Pancreas (tissue), 10 donors: ENCODE measurements at regions not wholly inside any gene's neighbourhood (a gene's known extent, or its start where the extent isn't known, plus 50 kb on each side); places are given as distances from the start of the nearest gene placed in this dataset.

Experiments used
- ATAC-seq, 4 donors: fragments of 200-7000 bp; cut with Tn5 transposase; one replicate each; pipeline versions ENCODE4 v1.8.0 to v1.9.1; 2020; ENCODE audit warnings: mild to moderate bottlenecking in 4 of 4, moderate library complexity in 4 of 4
- DNase-seq, 6 donors: peaks; one replicate each; pipeline ENCODE4 v3.0.0-alpha.2; 2020
- FAIRE-seq: peaks from 2 replicates; lab custom pipeline; 2012; peaks lifted over from hg19 to GRCh38; lab: Jason Lieb, UNC
- H3K27ac ChIP-seq, 4 donors: fragments of 200-600 bp; sonication (generic); 1 replicate in 3 of 4; 2 replicates in 1 of 4; pipeline versions ENCODE4 v1.5.0 to v1.8.0; 2020
- H3K27me3 ChIP-seq, 4 donors: fragments of 200-600 bp; one replicate each; pipeline ENCODE4 v1.8.0; 2021
- H3K36me3 ChIP-seq, 3 donors: fragments of 200-600 bp; sonication (generic) in 1 of 3; one replicate each; pipeline versions ENCODE4 v1.5.0 to v1.8.0; 2020 to 2021
- H3K4me1 ChIP-seq, 3 donors: fragments of 200-600 bp; one replicate each; pipeline ENCODE4 v1.8.0; 2021
- H3K4me3 ChIP-seq, 4 donors: fragments of 200-600 bp; sonication (generic) in 2 of 4; one replicate each; pipeline versions ENCODE4 v1.5.0 to v1.8.0; 2020 to 2021
- H3K9me3 ChIP-seq, 4 donors: fragments of 200-600 bp; one replicate each; pipeline ENCODE4 v1.8.0; 2021
- WGBS, 2 donors: extraction: QIAGEN DNeasy Blood & Tissue Kit; methylation state at CpG; one replicate each; pipeline ENCODE4 v1.1.7; 2013; 5-methylcytosine and 5-hydroxymethylcytosine counted together
- intact Hi-C, 3 donors: fragments of 100-400 bp; cut with DNase I; formaldehyde crosslinking; loops; one replicate each; pipeline versions ENCODE4 v1.11.1 to v1.14.2; 2022
- TF ChIP-seq, protein P1 (sequence below), 4 donors: fragments of 200-600 bp; sonication (generic) in 3 of 4; IDR thresholded peaks; one replicate each; pipeline versions ENCODE4 v1.5.0 to v1.8.0; 2021; ENCODE audit warnings: antibody characterized with exemption in 4 of 4
- donor health status: healthy with polysubstance abuse.
- donor health status: DM: no; HTN: no; CAD: no; lungs with moderate emphysema.
- donor health status: DM: no; HTN: no; CAD: no.
- donor health status: control.
- donor health status: control.
- donor health status: Bipolar disorder and iron deficiency.
- donor health status: DM: yes; HTN: yes; CAD: no.
- donor health status: DM: no; HTN: no; CAD: no.
- donor health status: DM: no; HTN: no; CAD: no.
- donor health status: DM: yes; HTN: yes; CAD: no.

DNA sequence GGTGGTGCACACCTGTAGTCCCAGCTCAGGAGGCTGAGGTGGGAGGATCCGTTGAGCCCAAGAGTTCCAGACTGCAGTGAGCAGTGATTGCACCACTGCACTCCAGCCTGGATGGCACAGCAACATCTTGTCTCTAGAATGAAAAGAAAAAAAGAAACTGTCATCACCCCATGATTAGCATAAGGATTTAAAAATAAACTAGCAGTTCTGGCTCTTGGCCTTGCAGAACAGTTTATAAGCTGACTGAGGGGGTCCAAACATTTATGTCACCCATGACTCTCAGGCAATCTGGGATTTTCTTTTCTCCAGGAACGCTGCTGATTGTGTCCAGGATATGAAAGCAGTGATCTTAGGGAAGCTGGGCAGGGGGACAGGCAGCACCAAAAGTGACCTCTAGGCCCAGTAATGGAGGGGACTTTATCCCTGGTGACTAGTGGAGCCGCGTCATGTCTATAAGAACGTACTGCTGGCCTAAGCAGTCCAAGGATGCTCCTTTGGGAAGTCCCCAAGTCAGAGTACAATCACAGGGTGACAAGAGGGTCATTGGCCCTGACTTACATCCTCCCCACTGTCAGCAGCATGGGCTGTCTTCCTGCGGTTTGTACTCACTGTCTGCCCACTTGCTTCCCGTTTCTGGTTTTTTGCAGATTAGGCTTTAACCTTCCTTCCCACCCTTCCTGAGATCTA lies 177.4 kb downstream of the ARHGAP12 start:
- H3K36me3 ChIP-seq: no peaks in the 10 kb centered on the region
- H3K4me3 ChIP-seq: no peak overlapping the region
- H3K9me3 ChIP-seq: no peaks in the 10 kb centered on the region
- H3K27me3 ChIP-seq: no peaks in the 10 kb centered on the region
- peaks cover 23 to 40% (median 26%) of the 10 kb centered on the region in 3 donors for H3K4me1 ChIP-seq
- ATAC-seq (peak in 2 of 4 donors; percentile 2 to 24), DNase-seq (no peak), FAIRE-seq (no peak)
- intact Hi-C loops: no loop called here
- TF ChIP-seq, protein P1, sequence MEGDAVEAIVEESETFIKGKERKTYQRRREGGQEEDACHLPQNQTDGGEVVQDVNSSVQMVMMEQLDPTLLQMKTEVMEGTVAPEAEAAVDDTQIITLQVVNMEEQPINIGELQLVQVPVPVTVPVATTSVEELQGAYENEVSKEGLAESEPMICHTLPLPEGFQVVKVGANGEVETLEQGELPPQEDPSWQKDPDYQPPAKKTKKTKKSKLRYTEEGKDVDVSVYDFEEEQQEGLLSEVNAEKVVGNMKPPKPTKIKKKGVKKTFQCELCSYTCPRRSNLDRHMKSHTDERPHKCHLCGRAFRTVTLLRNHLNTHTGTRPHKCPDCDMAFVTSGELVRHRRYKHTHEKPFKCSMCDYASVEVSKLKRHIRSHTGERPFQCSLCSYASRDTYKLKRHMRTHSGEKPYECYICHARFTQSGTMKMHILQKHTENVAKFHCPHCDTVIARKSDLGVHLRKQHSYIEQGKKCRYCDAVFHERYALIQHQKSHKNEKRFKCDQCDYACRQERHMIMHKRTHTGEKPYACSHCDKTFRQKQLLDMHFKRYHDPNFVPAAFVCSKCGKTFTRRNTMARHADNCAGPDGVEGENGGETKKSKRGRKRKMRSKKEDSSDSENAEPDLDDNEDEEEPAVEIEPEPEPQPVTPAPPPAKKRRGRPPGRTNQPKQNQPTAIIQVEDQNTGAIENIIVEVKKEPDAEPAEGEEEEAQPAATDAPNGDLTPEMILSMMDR (IDR thresholded peaks at IDR 0.05): no peak
- 78 to 81% methylated on average over 7 of the region's 7 CpGs for WGBS, 2 donors
- peak overlapping the region in 2 of 4 donors; percentile 59 to 83 for H3K27ac ChIP-seq

DNA sequence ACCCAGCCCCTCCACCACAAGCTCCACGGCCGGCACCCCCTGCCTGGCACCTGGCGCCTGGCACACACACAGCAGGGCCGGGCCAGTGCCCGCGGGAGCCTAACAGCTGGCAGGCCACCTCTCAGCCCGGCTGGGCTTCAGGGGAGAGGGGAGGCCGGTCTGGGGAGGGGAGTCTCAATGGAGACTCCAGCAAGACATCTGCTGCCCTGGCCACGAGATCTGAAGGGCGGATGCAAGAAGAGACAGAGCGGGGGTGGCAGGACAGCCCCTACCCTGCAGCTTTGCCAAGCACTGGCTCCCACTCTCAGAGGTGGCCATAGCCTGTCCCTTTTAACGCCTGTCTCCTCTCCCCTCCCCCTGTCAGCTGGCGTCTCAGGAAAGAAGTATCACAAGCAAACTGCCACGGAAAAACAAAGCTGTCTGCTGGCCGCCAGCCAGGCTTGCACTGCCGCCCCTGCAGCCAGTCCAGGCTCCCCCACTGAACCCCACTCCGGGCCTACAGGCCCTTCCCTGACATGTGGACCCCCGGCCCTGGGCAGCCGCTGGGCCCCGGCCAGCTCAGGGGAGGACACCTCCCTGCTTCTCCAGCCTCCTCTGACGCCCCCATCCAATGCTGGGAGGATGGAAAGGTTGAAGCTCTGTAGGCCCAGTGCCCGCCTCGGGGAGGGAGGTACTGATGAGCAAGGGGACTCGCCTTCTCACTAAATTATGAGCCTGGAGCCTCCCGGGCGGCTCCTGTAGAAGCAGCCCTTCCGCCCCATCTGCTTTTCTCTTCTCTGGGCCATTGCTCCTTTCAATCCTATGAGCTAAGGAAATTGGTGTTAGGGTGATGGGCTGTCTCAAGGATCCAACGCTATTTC lies 178.4 kb downstream of the ARHGAP12 start:
- ATAC-seq: peak; percentile 82 to 92 (median 88)
- intact Hi-C loops: no loop called here
- H3K27ac ChIP-seq: peak overlapping the region; percentile 58 to 83 (median 68)

DNA sequence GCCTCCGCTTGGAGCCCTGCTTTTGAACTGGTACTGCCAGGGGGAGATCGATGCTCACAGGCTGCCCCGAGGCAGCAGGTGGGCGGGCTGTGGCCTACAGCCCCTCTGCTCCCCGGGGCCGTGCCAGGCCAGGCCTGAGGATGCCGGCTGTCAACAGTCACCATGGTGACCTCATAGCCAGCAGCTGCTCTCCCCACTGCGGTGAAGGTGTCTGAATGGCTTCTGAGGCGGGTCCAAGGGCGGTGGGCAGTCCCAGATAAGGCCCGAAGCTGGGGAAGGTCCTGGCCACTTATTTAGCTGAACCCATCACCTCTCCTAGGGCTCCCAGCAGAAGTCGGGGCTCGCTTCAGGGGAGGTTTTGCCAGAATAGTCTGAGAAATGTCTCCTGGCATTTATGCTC lies 179.3 kb downstream of the ARHGAP12 start:
- FAIRE-seq (no peak), DNase-seq (peak in 3 of 6 donors; percentile 61 to 69 (median 66)), ATAC-seq (peak; percentile 59 to 77 (median 74))
- H3K4me1 ChIP-seq: peaks cover 15 to 24% (median 15%) of the 10 kb centered on the region in 3 donors
- H3K27ac ChIP-seq: peak overlapping the region; percentile 58 to 83 (median 68)
- no peaks in the 10 kb centered on the region for H3K36me3 ChIP-seq
- intact Hi-C loops: no loop called here
- H3K4me3 ChIP-seq: no peak overlapping the region
- no peaks in the 10 kb centered on the region for H3K9me3 ChIP-seq
- 53 to 63% methylated on average over 13 of the region's 13 CpGs for WGBS, 2 donors
- TF ChIP-seq, protein P1 (IDR thresholded peaks at IDR 0.05): no peak
- no peaks in the 10 kb centered on the region for H3K27me3 ChIP-seq

More for the DNA sequence above, 178.4 kb downstream of the ARHGAP12 start:
- no peaks in the 10 kb centered on the region for H3K9me3 ChIP-seq
- DNase-seq (peak; percentile 71 to 92 (median 82)), FAIRE-seq (no peak)
- TF ChIP-seq, protein P1 (IDR thresholded peaks at IDR 0.05): no peak
- WGBS, 2 donors: 34 to 42% methylated on average over 25 to 28 of the region's 28 CpGs
- no peaks in the 10 kb centered on the region for H3K36me3 ChIP-seq
- H3K4me3 ChIP-seq: peak overlapping the region in 1 of 4 donors; percentile 5
- H3K27me3 ChIP-seq: no peaks in the 10 kb centered on the region
- peaks cover 23 to 33% (median 23%) of the 10 kb centered on the region in 3 donors for H3K4me1 ChIP-seq

DNA sequence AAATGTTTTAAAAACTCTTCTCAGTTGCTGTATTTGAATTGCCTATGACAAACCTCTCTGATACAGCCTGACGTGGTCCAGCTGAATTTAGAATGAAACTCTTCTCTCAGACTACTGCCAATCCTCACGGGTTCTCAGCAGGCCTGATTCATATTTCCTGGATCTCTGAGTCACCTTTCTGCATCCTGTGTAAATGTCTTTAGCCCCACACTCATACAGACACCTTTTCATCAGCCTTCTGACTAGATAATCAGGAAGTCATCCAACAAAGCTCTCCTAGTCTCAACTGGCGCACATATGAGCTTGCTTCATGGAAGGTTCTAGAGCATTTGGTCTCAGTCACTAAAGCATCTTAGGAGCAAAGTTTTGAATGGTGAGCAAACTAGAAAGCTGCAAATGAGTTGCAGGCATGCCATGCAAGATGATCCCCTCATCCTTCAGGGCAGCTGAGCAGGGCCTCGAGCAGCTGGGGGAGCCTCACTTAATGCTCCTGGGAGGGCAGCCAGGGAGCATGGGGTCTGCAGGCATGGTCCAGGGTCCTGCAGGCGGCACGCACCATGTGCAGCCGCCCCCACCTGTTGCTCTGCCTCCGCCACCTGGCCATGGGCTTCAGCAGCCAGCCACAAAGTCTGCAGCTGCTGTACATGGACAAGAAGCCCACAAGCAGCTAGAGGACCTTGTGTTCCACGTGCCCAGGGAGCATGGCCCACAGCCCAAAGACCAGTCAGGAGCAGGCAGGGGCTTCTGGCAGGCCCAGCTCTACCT lies 182.8 kb downstream of the ARHGAP12 start:
- Histone ChIP-seq H3K4me1 (peaks cover 14 to 20% (median 15%) of the 10 kb centered on the region in 3 donors), H3K36me3 (no peaks in the 10 kb centered on the region), H3K27ac (no peak overlapping the region), H3K4me3 (no peak overlapping the region), H3K27me3 (no peaks in the 10 kb centered on the region), H3K9me3 (no peaks in the 10 kb centered on the region)
- DNase-seq: no peak
- no peak for FAIRE-seq
- 84 to 90% methylated on average over 8 to 9 of the region's 9 CpGs for WGBS, 2 donors
- TF ChIP-seq, protein P1 (IDR thresholded peaks at IDR 0.05): no peak
- no peak for ATAC-seq
- intact Hi-C loops: no loop called here
